ENCODE measurements at regions not wholly inside any gene's neighbourhood (a gene's known extent, or its start where the extent isn't known, plus 50 kb on each side); places are given as distances from the start of the nearest gene placed in this dataset.

- H3K27me3 ChIP-seq (replicated peaks in 1 of 4; ENCODE audit: control insufficient read depth in 3 of 4, extremely low read depth in 1 of 4, insufficient read depth in 3 of 4, low read length in 3 of 4), result no peaks in the 10 kb centered on the region
- no peak for FAIRE-seq
- no peaks in the 10 kb centered on the region for H3K79me1 ChIP-seq (ENCODE audit: low read depth, low read length)
- H3K4me2 ChIP-seq (ENCODE audit: insufficient read depth in 1 of 2, low read depth in 2 of 2, low read length in 2 of 2), result no peak overlapping the region
- H2AK5ac ChIP-seq (ENCODE audit: low read depth, low read length), result no peak overlapping the region
- no peaks in the 10 kb centered on the region for H3K36me3 ChIP-seq (ENCODE audit: control insufficient read depth in 2 of 4, insufficient read depth in 4 of 4, low read length in 3 of 4)
- H2AFZ ChIP-seq (ENCODE audit: low read length), result no peak overlapping the region
- H3K18ac ChIP-seq (ENCODE audit: extremely low read depth, low read length), result no peak overlapping the region
- no peak overlapping the region for H2BK12ac ChIP-seq (ENCODE audit: low read depth, low read length)
- H4K5ac ChIP-seq (ENCODE audit: insufficient read length, low read depth, low read length), result no peak overlapping the region
- H3K4ac ChIP-seq (replicated peaks; ENCODE audit: insufficient read length, low read depth, low read length), result no peak overlapping the region
- ChIA-PET POLR2A (ENCODE audit: partially characterized antibody) (no interaction called here), CTCF (ENCODE audit: partially characterized antibody) (no interaction called here)
- 73% methylated on average over 2 of the region's 2 CpGs; no CpG with 5 or more reads in 1 of the 2 experiments for WGBS, 2 experiments (ENCODE audit: extremely low coverage in 1 of 2, insufficient coverage in 1 of 2, insufficient read length in 1 of 2, insufficient replicate concordance in 2 of 2, low coverage in 1 of 2, low lambda C conversion rate in 2 of 2, missing lambda C conversion rate in 1 of 2)
- no peak overlapping the region for H3K4me3 ChIP-seq (ENCODE audit: extremely low read depth in 1 of 4, insufficient read depth in 2 of 4, low read depth in 3 of 4, low read length in 4 of 4)
- H3K14ac ChIP-seq (ENCODE audit: insufficient read length), result no peak overlapping the region
- H2BK15ac ChIP-seq (ENCODE audit: low read length), result no peak overlapping the region
- no peaks in the 10 kb centered on the region for H3K79me2 ChIP-seq (ENCODE audit: control insufficient read depth in 1 of 2, insufficient read depth in 2 of 2, low read length in 2 of 2)
- H4K91ac ChIP-seq (replicated peaks; ENCODE audit: insufficient read length, low read length), result no peak overlapping the region
- H3K27ac ChIP-seq (ENCODE audit: low read depth, low read length), result no peak overlapping the region
- no peaks in the 10 kb centered on the region; a peak in 1 of 7 replicates for H3K4me1 ChIP-seq (replicated peaks in 1 of 4; ENCODE audit: control insufficient read depth in 3 of 4, insufficient read depth in 4 of 4, low read length in 3 of 4)
- no peak overlapping the region for H2BK20ac ChIP-seq (ENCODE audit: low read length)
- H3K9me3 ChIP-seq (ENCODE audit: insufficient read depth in 2 of 2, low read depth in 1 of 2, low read length in 1 of 2), result no peaks in the 10 kb centered on the region
- no peaks in the 10 kb centered on the region for H4K20me1 ChIP-seq (replicated peaks in 1 of 2; ENCODE audit: control insufficient read depth in 1 of 2, insufficient read depth in 2 of 2, low read length in 2 of 2)
- H3K23me2 ChIP-seq (ENCODE audit: low read depth, low read length), result no peaks in the 10 kb centered on the region; the same call in 1 of the 2 replicates
- H3K56ac ChIP-seq (replicated peaks; ENCODE audit: insufficient read length, low read depth, low read length), result no peak overlapping the region
- no peak overlapping the region for H3K9ac ChIP-seq (replicated peaks in 1 of 4; ENCODE audit: extremely low read depth in 1 of 4, low read depth in 3 of 4, low read length in 3 of 4)
- no peak overlapping the region for H4K8ac ChIP-seq (ENCODE audit: extremely low read depth, insufficient read depth, low read length)
- no peak overlapping the region for H2BK5ac ChIP-seq (ENCODE audit: low read depth, low read length)
- no peak overlapping the region for H2BK120ac ChIP-seq (replicated peaks; ENCODE audit: low read depth, low read length)
- H3K23ac ChIP-seq (ENCODE audit: insufficient read length), result no peak overlapping the region
- TF ChIP-seq POU5F1 (IDR thresholded peaks at IDR 0.05; ENCODE audit: low read depth, low read length) (no peak), JUND (IDR thresholded peaks at IDR 0.05; ENCODE audit: low read length) (no peak), SRF (IDR thresholded peaks at IDR 0.05; ENCODE audit: low read depth, low read length) (no peak), HDAC2 (IDR thresholded peaks at IDR 0.05; ENCODE audit: borderline replicate concordance in 1 of 2, low read depth in 2 of 2, low read length in 2 of 2) (no peak), SP1 (IDR thresholded peaks at IDR 0.05; ENCODE audit: low read depth, low read length) (no peak), SUZ12 (IDR thresholded peaks at IDR 0.05; ENCODE audit: low read length) (no peak), EP300 (IDR thresholded peaks at IDR 0.05; ENCODE audit: borderline replicate concordance in 1 of 2, low read depth in 2 of 2, low read length in 2 of 2) (no peak), BCL11A (IDR thresholded peaks at IDR 0.05; ENCODE audit: low read depth in 2 of 2, low read length in 2 of 2) (no peak), SIRT6 (IDR thresholded peaks at IDR 0.05; ENCODE audit: low read length) (no peak), GABPA (IDR thresholded peaks at IDR 0.05; ENCODE audit: borderline replicate concordance, insufficient read depth, low read length) (no peak), TAF1 (IDR thresholded peaks at IDR 0.05; ENCODE audit: low read depth, low read length) (no peak), HDAC6 (IDR thresholded peaks at IDR 0.05; ENCODE audit: low read depth, low read length) (no peak), SP4 (IDR thresholded peaks at IDR 0.05; ENCODE audit: low read length) (no peak), BRCA1 (IDR thresholded peaks at IDR 0.05; ENCODE audit: low read depth, low read length) (no peak)
- DNase-seq (ENCODE audit: low read depth in 1 of 2, low spot score in 2 of 2), result no peak
Observed at GRCh38 chr3:171977860-171978259, 61.5 kb upstream of the FNDC3B start.

All from H1 (cell line).